ENCODE measurements at regions not wholly inside any gene's neighbourhood (a gene's known extent, or its start where the extent isn't known, plus 50 kb on each side); places are given as distances from the start of the nearest gene placed in this dataset.

DNA sequence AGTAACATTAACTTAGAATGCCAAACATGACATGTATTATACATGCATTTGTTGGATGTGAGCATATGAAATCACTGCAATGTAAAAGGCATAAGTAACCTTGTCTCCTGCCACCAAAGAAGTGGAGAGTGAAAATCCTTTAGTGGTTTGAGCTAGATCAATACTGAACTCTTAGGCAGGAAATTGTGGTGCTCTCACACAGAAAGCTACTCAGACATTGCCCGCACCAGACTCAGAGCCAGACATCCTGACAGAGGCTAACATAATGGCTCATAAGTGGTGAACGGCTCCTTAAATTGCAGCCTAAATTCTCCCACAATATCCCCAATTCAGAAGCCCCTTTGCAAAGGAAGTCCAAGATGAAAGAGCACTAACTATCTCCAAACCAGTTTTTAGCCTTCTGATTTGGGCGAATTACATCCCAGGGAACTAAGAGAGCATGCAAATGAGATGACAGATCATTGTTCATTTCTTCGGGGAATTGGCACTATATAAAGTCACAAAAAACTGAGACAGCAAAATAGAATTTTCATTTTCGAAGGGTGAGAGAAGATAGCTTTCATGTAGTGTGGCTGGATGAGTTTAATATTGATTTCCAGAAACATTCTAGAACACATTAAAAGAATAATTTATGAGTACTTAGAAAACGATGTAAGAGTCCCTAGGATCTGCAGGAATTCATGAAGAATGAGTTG lies 233.6 kb upstream of the RPS6KA3 start:
- H3K9me2 ChIP-seq (ENCODE audit: insufficient read depth): no peaks in the 10 kb centered on the region
- ATAC-seq (no peak), DNase-seq (ENCODE audit: low read depth, low spot score) (no peak)
- no peaks in the 10 kb centered on the region for H3K79me2 ChIP-seq (ENCODE audit: insufficient read depth, low read length)
- ChIA-PET CTCF (no interaction called here), RAD21 (ENCODE audit: low non-redundant PET in 1 of 2, low total read pairs in 2 of 2, uncharacterized antibody in 2 of 2, unreplicated experiment in 2 of 2) (no interaction called here), POLR2A (no interaction called here)
- H3K4me1 ChIP-seq (ENCODE audit: control insufficient read depth in 1 of 2, insufficient read depth in 2 of 2, low read length in 2 of 2): no peaks in the 10 kb centered on the region
- intact Hi-C loops (cut with micrococcal nuclease): no loop called here
- H3K36me3 ChIP-seq (ENCODE audit: control insufficient read depth in 1 of 2, insufficient read depth in 2 of 2, low read length in 2 of 2): no peaks in the 10 kb centered on the region
- no peaks in the 10 kb centered on the region for H3K27me3 ChIP-seq (ENCODE audit: insufficient read depth, low read length)
- H3K27ac ChIP-seq (ENCODE audit: low read depth, low read length): no peak overlapping the region
- H3K9me3 ChIP-seq (ENCODE audit: control insufficient read depth in 1 of 2, insufficient read depth in 1 of 2, low read depth in 1 of 2, low read length in 2 of 2): no peaks in the 10 kb centered on the region
- H4K20me1 ChIP-seq (ENCODE audit: insufficient read depth): no peaks in the 10 kb centered on the region
- no peak overlapping the region for H2AFZ ChIP-seq (ENCODE audit: low read depth, low read length, poor library complexity, severe bottlenecking)
- no peak overlapping the region for H3K9ac ChIP-seq (ENCODE audit: low read length)
- no peak overlapping the region for H3K4me2 ChIP-seq (ENCODE audit: low read length)
- no peak overlapping the region for H3K4me3 ChIP-seq (replicated peaks in 1 of 2; ENCODE audit: low read depth in 1 of 2, low read length in 2 of 2)
- no TSS peak for BruUV-seq (replicated peaks)
- TF ChIP-seq CEBPB (IDR thresholded peaks at IDR 0.05; ENCODE audit: low read depth) (no peak), POLR2AphosphoS5 (IDR thresholded peaks at IDR 0.05; ENCODE audit: low read depth, low read length) (no peak), YY1 (IDR thresholded peaks at IDR 0.05; ENCODE audit: extremely low read depth, insufficient replicate concordance, low read depth, low read length) (no peak), MAX (IDR thresholded peaks at IDR 0.05) (no peak)

GRCh38 chrX:20499763-20500162 lies 233.1 kb upstream of the RPS6KA3 start:
- no peak for ATAC-seq

More at GRCh38 chrX:20499763-20500162, 233.1 kb upstream of the RPS6KA3 start:
- intact Hi-C loops (cut with micrococcal nuclease): no loop called here
- H3K36me3 ChIP-seq (ENCODE audit: control insufficient read depth in 1 of 2, insufficient read depth in 2 of 2, low read length in 2 of 2): no peaks in the 10 kb centered on the region
- no peak overlapping the region for H3K4me2 ChIP-seq (ENCODE audit: low read length)
- no peak overlapping the region for H3K9ac ChIP-seq (ENCODE audit: low read length)
- no peak overlapping the region for H3K4me3 ChIP-seq (replicated peaks in 1 of 2; ENCODE audit: low read depth in 1 of 2, low read length in 2 of 2)
- no peaks in the 10 kb centered on the region for H3K9me3 ChIP-seq (ENCODE audit: control insufficient read depth in 1 of 2, insufficient read depth in 1 of 2, low read depth in 1 of 2, low read length in 2 of 2)
- no peak overlapping the region for H2AFZ ChIP-seq (ENCODE audit: low read depth, low read length, poor library complexity, severe bottlenecking)
- H3K27ac ChIP-seq (ENCODE audit: low read depth, low read length): no peak overlapping the region
- no peaks in the 10 kb centered on the region for H4K20me1 ChIP-seq (ENCODE audit: insufficient read depth)
- TF ChIP-seq CTCF (IDR thresholded peaks at IDR 0.05 in 2 of 3, conservative IDR thresholded peaks at IDR 0.05 in 1 of 3; ENCODE audit: borderline replicate concordance in 1 of 3, insufficient read depth in 1 of 3, low read depth in 2 of 3, low read length in 2 of 3): no peak
- ChIA-PET POLR2A (no interaction called here), RAD21 (ENCODE audit: low non-redundant PET in 1 of 2, low total read pairs in 2 of 2, uncharacterized antibody in 2 of 2, unreplicated experiment in 2 of 2) (no interaction called here), CTCF (no interaction called here)
- H3K27me3 ChIP-seq (ENCODE audit: insufficient read depth, low read length): no peaks in the 10 kb centered on the region
- no peaks in the 10 kb centered on the region for H3K9me2 ChIP-seq (ENCODE audit: insufficient read depth)
- DNase-seq (ENCODE audit: low read depth, low spot score): no peak
- no peaks in the 10 kb centered on the region for H3K79me2 ChIP-seq (ENCODE audit: insufficient read depth, low read length)
- no TSS peak for BruUV-seq (replicated peaks)
- no peaks in the 10 kb centered on the region for H3K4me1 ChIP-seq (ENCODE audit: control insufficient read depth in 1 of 2, insufficient read depth in 2 of 2, low read length in 2 of 2)
